ENCODE measurements at regions not wholly inside any gene's neighbourhood (a gene's known extent, or its start where the extent isn't known, plus 50 kb on each side); places are given as distances from the start of the nearest gene placed in this dataset.

GRCh38 chr1:13970631-13971247 lies 270.8 kb downstream of the PRDM2 start:
- H3K9me3 Mint-ChIP-seq (ENCODE audit: low read depth), result peaks cover 3% of the 10 kb centered on the region
- no peak overlapping the region for H3K4me3 Mint-ChIP-seq (ENCODE audit: low read depth)
- H3K36me3 Mint-ChIP-seq (ENCODE audit: insufficient read depth), result no peaks in the 10 kb centered on the region
- H3K27me3 Mint-ChIP-seq, result peaks cover 30% of the 10 kb centered on the region
- no peak overlapping the region for H3K27ac Mint-ChIP-seq
- no peak for TF ChIP-seq CTCF (IDR thresholded peaks at IDR 0.05; ENCODE audit: unreplicated experiment)
- no peak for DNase-seq (ENCODE audit: low spot score, unreplicated experiment)
- H3K4me1 Mint-ChIP-seq (ENCODE audit: low read depth), result no peaks in the 10 kb centered on the region

- no peak overlapping the region for H3K27ac Mint-ChIP-seq
- TF ChIP-seq CTCF (IDR thresholded peaks at IDR 0.05; ENCODE audit: unreplicated experiment), result no peak
- DNase-seq (ENCODE audit: low spot score, unreplicated experiment), result no peak
- H3K4me3 Mint-ChIP-seq (ENCODE audit: low read depth), result no peak overlapping the region
- no peaks in the 10 kb centered on the region for H3K36me3 Mint-ChIP-seq (ENCODE audit: insufficient read depth)
- H3K4me1 Mint-ChIP-seq (ENCODE audit: low read depth), result no peaks in the 10 kb centered on the region
- peaks cover 21% of the 10 kb centered on the region for H3K27me3 Mint-ChIP-seq
- H3K9me3 Mint-ChIP-seq (ENCODE audit: low read depth), result peaks cover 3% of the 10 kb centered on the region
Observed at GRCh38 chr1:13976485-13976884, 276.5 kb downstream of the PRDM2 start.

GRCh38 chr1:13981142-13981541 lies 281.2 kb downstream of the PRDM2 start:
- DNase-seq (ENCODE audit: low spot score, unreplicated experiment), result no peak
- Mint-ChIP-seq H3K4me3 (ENCODE audit: low read depth) (no peak overlapping the region), H3K27me3 (peaks cover 4% of the 10 kb centered on the region), H3K27ac (no peak overlapping the region), H3K36me3 (ENCODE audit: insufficient read depth) (no peaks in the 10 kb centered on the region), H3K9me3 (ENCODE audit: low read depth) (peaks cover 4% of the 10 kb centered on the region), H3K4me1 (ENCODE audit: low read depth) (no peaks in the 10 kb centered on the region)
- TF ChIP-seq CTCF (IDR thresholded peaks at IDR 0.05; ENCODE audit: unreplicated experiment), result no peak

- Mint-ChIP-seq H3K27me3 (peaks cover 9% of the 10 kb centered on the region), H3K4me3 (ENCODE audit: low read depth) (no peak overlapping the region), H3K36me3 (ENCODE audit: insufficient read depth) (no peaks in the 10 kb centered on the region), H3K4me1 (ENCODE audit: low read depth) (no peaks in the 10 kb centered on the region), H3K27ac (no peak overlapping the region), H3K9me3 (ENCODE audit: low read depth) (peaks cover 7% of the 10 kb centered on the region)
- DNase-seq (ENCODE audit: low spot score, unreplicated experiment), result no peak
- TF ChIP-seq CTCF (IDR thresholded peaks at IDR 0.05; ENCODE audit: unreplicated experiment), result no peak
Observed at GRCh38 chr1:13983393-13983792, 283.4 kb downstream of the PRDM2 start.

- H3K9me3 Mint-ChIP-seq (ENCODE audit: low read depth), result peaks cover 11% of the 10 kb centered on the region
Observed at GRCh38 chr1:13990939-13991338, 291.0 kb downstream of the PRDM2 start.

More at GRCh38 chr1:13990939-13991338, 291.0 kb downstream of the PRDM2 start:
- H3K27me3 Mint-ChIP-seq, result peaks cover 17% of the 10 kb centered on the region
- peaks cover 9% of the 10 kb centered on the region for H3K4me1 Mint-ChIP-seq (ENCODE audit: low read depth)
- no peak for TF ChIP-seq CTCF (IDR thresholded peaks at IDR 0.05; ENCODE audit: unreplicated experiment)
- DNase-seq (ENCODE audit: low spot score, unreplicated experiment), result no peak
- no peak overlapping the region for H3K27ac Mint-ChIP-seq
- no peaks in the 10 kb centered on the region for H3K36me3 Mint-ChIP-seq (ENCODE audit: insufficient read depth)
- H3K4me3 Mint-ChIP-seq (ENCODE audit: low read depth), result no peak overlapping the region
